Prostate gland (tissue), 2 donors: ENCODE measurements at regions not wholly inside any gene's neighbourhood (a gene's known extent, or its start where the extent isn't known, plus 50 kb on each side); places are given as distances from the start of the nearest gene placed in this dataset.

Experiments used
- DNase-seq: peaks from one replicate; pipeline ENCODE4 v3.0.0-alpha.2; 2019; ENCODE audit warnings: low spot score
- H3K27ac ChIP-seq, 2 donors: fragments of 200-600 bp; sonication (generic); 2 replicates each; pipeline ENCODE4 v1.5.1; 2017 to 2019
- H3K27me3 ChIP-seq: fragments of 200-600 bp; sonication (generic); replicated peaks from 2 replicates; pipeline ENCODE4 v1.5.1; 2019; ENCODE audit not compliant: insufficient read depth
- H3K36me3 ChIP-seq, 2 donors: fragments of 200-600 bp; sonication (generic); 1 replicate in 1 of 2; 2 replicates in 1 of 2; pipeline versions ENCODE4 v1.5.1 to v1.8.1; 2017 to 2019
- H3K4me1 ChIP-seq: fragments of 200-600 bp; sonication (generic); replicated peaks from 2 replicates; pipeline ENCODE4 v1.5.1; 2019
- H3K4me3 ChIP-seq, 2 donors: fragments of 200-600 bp; sonication (generic); 2 replicates each; pipeline ENCODE4 v1.5.1; 2017 to 2019
- H3K9me3 ChIP-seq: fragments of 200-600 bp; sonication (generic); 2 replicates; pipeline ENCODE4 v1.5.1; 2017
- CTCF ChIP-seq, 4 experiments: fragments of 200-600 bp in 2 of 4; fragments of 450-650 bp in 2 of 4; sonication (generic) in 2 of 4; IDR thresholded peaks; 1 replicate in 3 of 4; 2 replicates in 1 of 4; pipeline ENCODE4 v1.5.1; 2016 to 2019; ENCODE audit warnings: antibody characterized with exemption in 4 of 4, mild to moderate bottlenecking in 2 of 4, moderate library complexity in 2 of 4
- POLR2A ChIP-seq: fragments of 450-650 bp; IDR thresholded peaks from one replicate; pipeline ENCODE4 v1.6.1; 2016; ENCODE audit warnings: antibody characterized with exemption, mild to moderate bottlenecking
- POLR2AphosphoS5 ChIP-seq: sonication (generic); formaldehyde crosslinking; IDR thresholded peaks from one replicate; pipeline ENCODE4 v1.6.1; 2017; ENCODE audit warnings: antibody characterized with exemption
- WGBS: methylation state at CpG from one replicate; pipeline ENCODE4 v1.1.5; 2018; 5-methylcytosine and 5-hydroxymethylcytosine counted together
- intact Hi-C: fragments of 100-400 bp; cut with DNase I; formaldehyde crosslinking; loops from one replicate; pipeline ENCODE4 v1.14.2; 2022

GRCh38 chrX:137313627-137314026 is 252.3 kb upstream of the ZIC3 start:
- intact Hi-C loops: no loop called here
- Histone ChIP-seq H3K4me3 (no peak overlapping the region), H3K27ac (no peak overlapping the region), H3K27me3 (no peaks in the 10 kb centered on the region), H3K4me1 (no peaks in the 10 kb centered on the region), H3K9me3 (no peaks in the 10 kb centered on the region), H3K36me3 (no peaks in the 10 kb centered on the region)
- no peak for DNase-seq
- TF ChIP-seq CTCF (IDR thresholded peaks at IDR 0.05) (no peak), POLR2AphosphoS5 (no peak), POLR2A (no peak)
- WGBS: 89% methylated on average over 3 of the region's 3 CpGs

- no peak for TF ChIP-seq POLR2AphosphoS5
- H3K9me3 ChIP-seq: no peaks in the 10 kb centered on the region
- no peaks in the 10 kb centered on the region for H3K4me1 ChIP-seq
- no peak overlapping the region for H3K4me3 ChIP-seq
- no peaks in the 10 kb centered on the region for H3K36me3 ChIP-seq
- no peaks in the 10 kb centered on the region for H3K27me3 ChIP-seq
- H3K27ac ChIP-seq: no peak overlapping the region
- intact Hi-C loops: no loop called here
- DNase-seq: no peak
Measured at GRCh38 chrX:137305404-137305803, 260.5 kb upstream of the ZIC3 start.

GRCh38 chrX:137297167-137297566 is 263.4 kb upstream of the GPR101 start:
- intact Hi-C loops: no loop called here

GRCh38 chrX:137290011-137290410 is 256.2 kb upstream of the GPR101 start:
- 41% methylated on average over 2 of the region's 3 CpGs for WGBS
- Histone ChIP-seq H3K36me3 (no peaks in the 10 kb centered on the region), H3K4me1 (no peaks in the 10 kb centered on the region), H3K27ac (no peak overlapping the region), H3K27me3 (no peaks in the 10 kb centered on the region), H3K4me3 (no peak overlapping the region), H3K9me3 (no peaks in the 10 kb centered on the region)
- DNase-seq: no peak
- TF ChIP-seq POLR2A (no peak), POLR2AphosphoS5 (no peak), CTCF (IDR thresholded peaks at IDR 0.05) (no peak)
- intact Hi-C loops: no loop called here

More at GRCh38 chrX:137297167-137297566, 263.4 kb upstream of the GPR101 start:
- no peaks in the 10 kb centered on the region for H3K36me3 ChIP-seq
- H3K9me3 ChIP-seq: no peaks in the 10 kb centered on the region
- no peak for DNase-seq
- TF ChIP-seq POLR2AphosphoS5 (no peak), CTCF (IDR thresholded peaks at IDR 0.05) (no peak), POLR2A (no peak)
- H3K27ac ChIP-seq: no peak overlapping the region
- H3K4me1 ChIP-seq: no peaks in the 10 kb centered on the region
- WGBS: 86% methylated on average over 4 of the region's 4 CpGs
- no peak overlapping the region for H3K4me3 ChIP-seq
- H3K27me3 ChIP-seq: no peaks in the 10 kb centered on the region

- intact Hi-C loops: no loop called here
Measured at GRCh38 chrX:137287191-137287590, 253.4 kb upstream of the GPR101 start.

More at GRCh38 chrX:137287191-137287590, 253.4 kb upstream of the GPR101 start:
- no peak overlapping the region for H3K4me3 ChIP-seq
- no peak overlapping the region for H3K27ac ChIP-seq
- no peaks in the 10 kb centered on the region for H3K36me3 ChIP-seq
- H3K27me3 ChIP-seq: no peaks in the 10 kb centered on the region
- DNase-seq: no peak
- WGBS: 71% methylated on average over 3 of the region's 3 CpGs
- TF ChIP-seq CTCF (IDR thresholded peaks at IDR 0.05): no peak
- no peak for TF ChIP-seq POLR2A
- TF ChIP-seq POLR2AphosphoS5: no peak
- no peaks in the 10 kb centered on the region for H3K9me3 ChIP-seq
- no peaks in the 10 kb centered on the region for H3K4me1 ChIP-seq
